Neuronal stem cell (in vitro differentiated cells): ENCODE measurements at regions not wholly inside any gene's neighbourhood (a gene's known extent, or its start where the extent isn't known, plus 50 kb on each side); places are given as distances from the start of the nearest gene placed in this dataset.

Experiments used
- DNase-seq: peaks from one replicate; pipeline ENCODE4 v3.0.0-alpha.2; 2013; ENCODE audit warnings: low spot score
- H2AFZ ChIP-seq: one replicate; pipeline ENCODE4 v1.6.1; 2013; ENCODE audit warnings: mild to moderate bottlenecking, low read length, inconsistent platforms
- H2AK5ac ChIP-seq: 2 replicates; pipeline ENCODE4 v1.6.1; 2013; ENCODE audit warnings: low read depth, mild to moderate bottlenecking, inconsistent platforms, low read length, moderate library complexity, mixed read lengths
- H2BK120ac ChIP-seq: 2 replicates; pipeline ENCODE4 v1.6.1; 2013; ENCODE audit warnings: low read depth, mild to moderate bottlenecking, inconsistent platforms, low read length, moderate library complexity, mixed read lengths
- H2BK12ac ChIP-seq: one replicate; pipeline ENCODE4 v1.6.1; 2013; ENCODE audit warnings: low read length, inconsistent platforms
- H2BK15ac ChIP-seq: 2 replicates; pipeline ENCODE4 v1.6.1; 2013; ENCODE audit warnings: mild to moderate bottlenecking, low read length, inconsistent platforms, mixed read lengths
- H2BK5ac ChIP-seq: one replicate; pipeline ENCODE4 v1.6.1; 2013; ENCODE audit warnings: inconsistent platforms, mild to moderate bottlenecking, low read length, moderate library complexity
- H3K14ac ChIP-seq: one replicate; pipeline ENCODE4 v1.6.1; 2013; ENCODE audit warnings: low read length, inconsistent platforms
- H3K18ac ChIP-seq: 2 replicates; pipeline ENCODE4 v1.6.1; 2013; ENCODE audit warnings: low read length, inconsistent platforms
- H3K23ac ChIP-seq: 2 replicates; pipeline ENCODE4 v1.6.1; 2013; ENCODE audit warnings: low read depth, mild to moderate bottlenecking, mixed read lengths, low read length, inconsistent platforms; ENCODE audit not compliant: poor library complexity
- H3K27ac ChIP-seq: replicated peaks from 3 replicates; pipeline ENCODE4 v1.5.1; 2013; ENCODE audit warnings: low read length, inconsistent platforms
- H3K27me3 ChIP-seq, 3 experiments: 2 replicates each; pipeline ENCODE4 v1.6.1; 2013; ENCODE audit warnings: low read length in 3 of 3, mild to moderate bottlenecking in 2 of 3, inconsistent platforms in 1 of 3, low read depth in 1 of 3, mixed read lengths in 1 of 3, moderate library complexity in 1 of 3; ENCODE audit not compliant: control insufficient read depth in 3 of 3, insufficient read depth in 3 of 3
- H3K36me3 ChIP-seq, 2 donors: replicated peaks in 1 of 2; 2 replicates each; pipeline ENCODE4 v1.6.1; 2013; ENCODE audit warnings: low read length in 2 of 2; ENCODE audit not compliant: control insufficient read depth in 2 of 2, insufficient read depth in 2 of 2
- H3K4ac ChIP-seq: 2 replicates; pipeline ENCODE4 v1.6.1; 2013; ENCODE audit warnings: inconsistent platforms, mild to moderate bottlenecking, low read length, moderate library complexity
- H3K4me1 ChIP-seq, 2 donors: 1 replicate in 1 of 2; 2 replicates in 1 of 2; pipeline ENCODE4 v1.6.1; 2013; ENCODE audit warnings: low read length in 2 of 2, low read depth in 1 of 2; ENCODE audit not compliant: control insufficient read depth in 2 of 2, insufficient read depth in 1 of 2
- H3K4me2 ChIP-seq: one replicate; pipeline ENCODE4 v1.6.1; 2013; ENCODE audit warnings: mild to moderate bottlenecking, low read length, inconsistent platforms; ENCODE audit not compliant: insufficient read depth, poor library complexity, severe bottlenecking
- H3K4me3 ChIP-seq, 2 donors: 2 replicates each; pipeline ENCODE4 v1.5.1; 2013; ENCODE audit warnings: low read length in 2 of 2, mild to moderate bottlenecking in 2 of 2, inconsistent platforms in 1 of 2, moderate library complexity in 1 of 2
- H3K79me1 ChIP-seq: one replicate; pipeline ENCODE4 v1.6.1; 2013; ENCODE audit warnings: low read depth, mild to moderate bottlenecking, inconsistent platforms, low read length, moderate library complexity
- H3K9ac ChIP-seq: one replicate; pipeline ENCODE4 v1.6.1; 2013; ENCODE audit warnings: mild to moderate bottlenecking, low read depth, low read length, inconsistent platforms; ENCODE audit not compliant: poor library complexity
- H3K9me3 ChIP-seq, 2 donors: replicated peaks in 1 of 2; 2 replicates each; pipeline versions ENCODE3 to v1.6.1; 2013; ENCODE audit warnings: low read length in 2 of 2, mild to moderate bottlenecking in 2 of 2, inconsistent platforms in 1 of 2, low read depth in 1 of 2, mixed read lengths in 1 of 2, moderate library complexity in 1 of 2; ENCODE audit not compliant: control insufficient read depth in 2 of 2, insufficient read depth in 1 of 2
- H4K8ac ChIP-seq: one replicate; pipeline ENCODE4 v1.6.1; 2013; ENCODE audit warnings: low read depth, mild to moderate bottlenecking, inconsistent platforms, low read length, moderate library complexity
- H4K91ac ChIP-seq: one replicate; pipeline ENCODE4 v1.6.1; 2013; ENCODE audit warnings: low read length, low read depth, mild to moderate bottlenecking, inconsistent platforms; ENCODE audit not compliant: poor library complexity
- WGBS, 2 donors: extraction: QIAGEN DNeasy Blood & Tissue Kit; methylation state at CpG; one replicate each; pipeline ENCODE4 v1.1.7; 2013; ENCODE audit warnings: missing lambda C conversion rate in 2 of 2, mixed read lengths in 1 of 2; ENCODE audit not compliant: insufficient read length in 2 of 2, insufficient replicate concordance in 1 of 2; ENCODE audit errors: extremely low coverage in 2 of 2; 5-methylcytosine and 5-hydroxymethylcytosine counted together

GRCh38 chr12:65529106-65529505 lies 250.6 kb downstream of the MSRB3 start:
- no peak overlapping the region for H2AK5ac ChIP-seq

GRCh38 chr12:65529771-65530435 lies 251.4 kb downstream of the MSRB3 start:
- H3K14ac ChIP-seq: no peak overlapping the region
- H3K4ac ChIP-seq: no peak overlapping the region
- WGBS, 2 donors: no CpG with 5 or more reads among the region's 7 CpGs
- H3K23ac ChIP-seq: no peak overlapping the region
- H3K9ac ChIP-seq: no peak overlapping the region
- no peak overlapping the region for H3K27ac ChIP-seq
- H3K18ac ChIP-seq: no peak overlapping the region
- no peak overlapping the region for H3K4me3 ChIP-seq
- no peak overlapping the region for H2AK5ac ChIP-seq
- H2BK120ac ChIP-seq: no peak overlapping the region
- H4K8ac ChIP-seq: no peak overlapping the region
- no peak overlapping the region for H2BK15ac ChIP-seq
- no peak overlapping the region for H2BK12ac ChIP-seq
- H3K27me3 ChIP-seq: no peaks in the 10 kb centered on the region
- H4K91ac ChIP-seq: no peak overlapping the region
- H3K4me2 ChIP-seq: no peak overlapping the region
- no peak overlapping the region for H2AFZ ChIP-seq
- H3K79me1 ChIP-seq: no peaks in the 10 kb centered on the region
- no peaks in the 10 kb centered on the region for H3K36me3 ChIP-seq
- peaks cover 0 to 6% of the 10 kb centered on the region in 2 donors for H3K9me3 ChIP-seq
- no peak overlapping the region for H2BK5ac ChIP-seq
- H3K4me1 ChIP-seq: peaks cover 0 to 6% of the 10 kb centered on the region in 2 donors
- DNase-seq: no peak

More at GRCh38 chr12:65529106-65529505, 250.6 kb downstream of the MSRB3 start:
- no peak overlapping the region for H3K27ac ChIP-seq
- H3K4me3 ChIP-seq: no peak overlapping the region
- H2BK5ac ChIP-seq: no peak overlapping the region
- H3K79me1 ChIP-seq: no peaks in the 10 kb centered on the region
- WGBS, 2 donors: no CpG with 5 or more reads among the region's 2 CpGs
- no peak overlapping the region for H2BK15ac ChIP-seq
- no peak overlapping the region for H2BK12ac ChIP-seq
- H3K23ac ChIP-seq: no peak overlapping the region
- no peak overlapping the region for H2BK120ac ChIP-seq
- no peak overlapping the region for H2AFZ ChIP-seq
- no peak overlapping the region for H3K14ac ChIP-seq
- no peak overlapping the region for H3K18ac ChIP-seq
- no peak overlapping the region for H3K9ac ChIP-seq
- H3K27me3 ChIP-seq: no peaks in the 10 kb centered on the region
- no peak overlapping the region for H3K4ac ChIP-seq
- peaks cover 0 to 6% of the 10 kb centered on the region in 2 donors for H3K4me1 ChIP-seq
- H3K4me2 ChIP-seq: no peak overlapping the region
- H3K36me3 ChIP-seq: no peaks in the 10 kb centered on the region
- H4K8ac ChIP-seq: no peak overlapping the region
- no peak overlapping the region for H4K91ac ChIP-seq
- H3K9me3 ChIP-seq: peaks cover 0 to 6% of the 10 kb centered on the region in 2 donors
- DNase-seq: no peak

- Histone ChIP-seq H4K8ac (no peak overlapping the region), H2AK5ac (no peak overlapping the region), H3K79me1 (no peaks in the 10 kb centered on the region), H3K14ac (no peak overlapping the region), H3K4me3 (no peak overlapping the region), H4K91ac (no peak overlapping the region), H3K4me2 (no peak overlapping the region), H3K18ac (no peak overlapping the region), H2BK5ac (no peak overlapping the region), H3K23ac (no peak overlapping the region), H2BK120ac (no peak overlapping the region), H3K9ac (no peak overlapping the region), H3K9me3 (peaks cover 0 to 10% of the 10 kb centered on the region in 2 donors), H2BK15ac (no peak overlapping the region), H3K27ac (no peak overlapping the region), H3K4ac (no peak overlapping the region), H3K4me1 (peaks cover 0 to 6% of the 10 kb centered on the region in 2 donors), H3K27me3 (no peaks in the 10 kb centered on the region), H2AFZ (peak overlapping the region; percentile 16), H3K36me3 (no peaks in the 10 kb centered on the region), H2BK12ac (no peak overlapping the region)
- WGBS, 2 donors: no CpG with 5 or more reads among the region's 2 CpGs
- no peak for DNase-seq
Observed at GRCh38 chr12:65532162-65532561, 253.7 kb downstream of the MSRB3 start.

- no peak overlapping the region for H2BK12ac ChIP-seq
- H3K4ac ChIP-seq: no peak overlapping the region
- H2BK120ac ChIP-seq: no peak overlapping the region
- no peak overlapping the region for H2BK15ac ChIP-seq
- H2AFZ ChIP-seq: peak overlapping the region; percentile 16
- H3K9me3 ChIP-seq: peaks cover 0 to 10% of the 10 kb centered on the region in 2 donors
- H3K4me2 ChIP-seq: no peak overlapping the region
- H4K91ac ChIP-seq: no peak overlapping the region
- no peak for DNase-seq
- H3K14ac ChIP-seq: no peak overlapping the region
- no peak overlapping the region for H2AK5ac ChIP-seq
- H3K4me3 ChIP-seq: no peak overlapping the region
- no peaks in the 10 kb centered on the region for H3K79me1 ChIP-seq
- no peak overlapping the region for H3K23ac ChIP-seq
- H3K27ac ChIP-seq: peak overlapping the region; percentile 42
- no peaks in the 10 kb centered on the region for H3K27me3 ChIP-seq
- no peaks in the 10 kb centered on the region for H3K36me3 ChIP-seq
- H3K9ac ChIP-seq: no peak overlapping the region
- WGBS, 2 donors: no CpG with 5 or more reads among the region's 5 CpGs
- peaks cover 0 to 6% of the 10 kb centered on the region in 2 donors for H3K4me1 ChIP-seq
- H2BK5ac ChIP-seq: no peak overlapping the region
- H3K18ac ChIP-seq: no peak overlapping the region
- H4K8ac ChIP-seq: no peak overlapping the region
Observed at GRCh38 chr12:65532764-65533163, 254.3 kb downstream of the MSRB3 start.
